Myocyte (in vitro differentiated cells): ENCODE measurements at regions not wholly inside any gene's neighbourhood (a gene's known extent, or its start where the extent isn't known, plus 50 kb on each side); places are given as distances from the start of the nearest gene placed in this dataset.

Source experiments
- DNase-seq: peaks from one replicate; pipeline ENCODE4 v3.0.0-alpha.2; 2012; ENCODE audit warnings: low read depth

GRCh38 chr1:193348769-193349535 is 162.5 kb upstream of the B3GALT2 start:
- DNase-seq = no peak

- DNase-seq = peak; percentile 44
Measured at GRCh38 chr1:193348091-193348768, 161.8 kb upstream of the B3GALT2 start.

GRCh38 chr1:193346085-193346484 is 159.7 kb upstream of the B3GALT2 start:
- no peak for DNase-seq

GRCh38 chr1:193342811-193343210 is 156.4 kb upstream of the B3GALT2 start:
- DNase-seq = no peak

- DNase-seq = no peak
Measured at GRCh38 chr1:193340331-193340730, 153.9 kb upstream of the B3GALT2 start.

GRCh38 chr1:193339401-193339800 is 153.0 kb upstream of the B3GALT2 start:
- no peak for DNase-seq

- DNase-seq = no peak
Measured at GRCh38 chr1:193338194-193338593, 151.8 kb upstream of the B3GALT2 start.

- DNase-seq = peak; percentile 80
Measured at GRCh38 chr1:193335806-193336428, 149.5 kb upstream of the B3GALT2 start.

- DNase-seq = no peak
Measured at GRCh38 chr1:193333166-193333565, 146.8 kb upstream of the B3GALT2 start.

- DNase-seq = no peak
Measured at GRCh38 chr1:193326296-193326695, 139.9 kb upstream of the B3GALT2 start.

GRCh38 chr1:193325771-193326170 is 139.4 kb upstream of the B3GALT2 start:
- DNase-seq = no peak

- no peak for DNase-seq
Measured at GRCh38 chr1:193325042-193325441, 138.6 kb upstream of the B3GALT2 start.

- peak; percentile 46 for DNase-seq
Measured at GRCh38 chr1:193322211-193322610, 135.8 kb upstream of the B3GALT2 start.

- no peak for DNase-seq
Measured at GRCh38 chr1:193321242-193321840, 134.9 kb upstream of the B3GALT2 start.

GRCh38 chr1:193320270-193320669 is 133.9 kb upstream of the B3GALT2 start:
- no peak for DNase-seq

GRCh38 chr1:193318347-193318746 is 131.9 kb upstream of the B3GALT2 start:
- no peak for DNase-seq

GRCh38 chr1:193313354-193314140 is 127.1 kb upstream of the B3GALT2 start:
- DNase-seq = no peak

- DNase-seq = no peak
Measured at GRCh38 chr1:193312432-193312831, 126.0 kb upstream of the B3GALT2 start.

GRCh38 chr1:193311226-193311948 is 125.0 kb upstream of the B3GALT2 start:
- peak; percentile 33 for DNase-seq

GRCh38 chr1:193310564-193310963 is 124.2 kb upstream of the B3GALT2 start:
- DNase-seq = no peak
